ENCODE measurements at regions not wholly inside any gene's neighbourhood (a gene's known extent, or its start where the extent isn't known, plus 50 kb on each side); places are given as distances from the start of the nearest gene placed in this dataset.

GRCh38 chr12:92991134-92991533 lies 62.0 kb upstream of the EEA1 start:
- Histone ChIP-seq H3K9ac (ENCODE audit: low read length) (no peak overlapping the region), H3K4me3 (ENCODE audit: low read length) (no peak overlapping the region), H3K79me2 (replicated peaks; ENCODE audit: insufficient read depth, low read length) (no peaks in the 10 kb centered on the region), H3K36me3 (ENCODE audit: insufficient read depth, low read length) (no peaks in the 10 kb centered on the region), H3K9me2 (ENCODE audit: insufficient read depth, low read length) (no peaks in the 10 kb centered on the region), H3K27ac (ENCODE audit: low read length) (no peak overlapping the region), H2AFZ (ENCODE audit: low read depth, low read length) (no peak overlapping the region), H3K27me3 (ENCODE audit: insufficient read depth, low read depth, low read length) (no peaks in the 10 kb centered on the region), H3K9me3 (ENCODE audit: low read length) (peaks cover 4% of the 10 kb centered on the region), H4K20me1 (ENCODE audit: insufficient read depth) (no peaks in the 10 kb centered on the region), H3F3A (ENCODE audit: insufficient read depth, low read length, poor library complexity, severe bottlenecking) (no peaks in the 10 kb centered on the region), H3K4me2 (ENCODE audit: low read length) (no peak overlapping the region)
- no peak for TF ChIP-seq EP300 (conservative IDR thresholded peaks at IDR 0.05; ENCODE audit: poor library complexity, severe bottlenecking)
- TF ChIP-seq SMC3 (conservative IDR thresholded peaks at IDR 0.05; ENCODE audit: poor library complexity): no peak
- TF ChIP-seq RAD21 (conservative IDR thresholded peaks at IDR 0.05): no peak
- no peak for TF ChIP-seq CTCF (IDR thresholded peaks at IDR 0.05; ENCODE audit: poor library complexity, severe bottlenecking)
- no peak for TF ChIP-seq REST (IDR thresholded peaks at IDR 0.05; ENCODE audit: borderline replicate concordance)
- TF ChIP-seq MXI1 (conservative IDR thresholded peaks at IDR 0.05; ENCODE audit: poor library complexity, severe bottlenecking): no peak

- H3K4me2 ChIP-seq (ENCODE audit: low read length): no peak overlapping the region
- H3K36me3 ChIP-seq (ENCODE audit: insufficient read depth, low read length): no peaks in the 10 kb centered on the region
- H3K9ac ChIP-seq (ENCODE audit: low read length): no peak overlapping the region
- TF ChIP-seq SMC3 (conservative IDR thresholded peaks at IDR 0.05; ENCODE audit: poor library complexity) (no peak), REST (IDR thresholded peaks at IDR 0.05; ENCODE audit: borderline replicate concordance) (no peak), TAF1 (IDR thresholded peaks at IDR 0.05; ENCODE audit: low read depth) (no peak), EZH2 (IDR thresholded peaks at IDR 0.05; ENCODE audit: borderline replicate concordance, insufficient read depth, low read length, poor library complexity, severe bottlenecking) (no peak), MXI1 (conservative IDR thresholded peaks at IDR 0.05; ENCODE audit: poor library complexity, severe bottlenecking) (no peak), EP300 (conservative IDR thresholded peaks at IDR 0.05; ENCODE audit: poor library complexity, severe bottlenecking) (no peak), CTCF (IDR thresholded peaks at IDR 0.05; ENCODE audit: poor library complexity, severe bottlenecking) (no peak)
- no peaks in the 10 kb centered on the region for H4K20me1 ChIP-seq (ENCODE audit: insufficient read depth)
- no peaks in the 10 kb centered on the region for H3K27me3 ChIP-seq (ENCODE audit: insufficient read depth, low read depth, low read length)
- no peak overlapping the region for H3K27ac ChIP-seq (ENCODE audit: low read length)
- H3K4me3 ChIP-seq (ENCODE audit: low read length): no peak overlapping the region
- peaks cover 4% of the 10 kb centered on the region for H3K9me3 ChIP-seq (ENCODE audit: low read length)
- H3K9me2 ChIP-seq (ENCODE audit: insufficient read depth, low read length): no peaks in the 10 kb centered on the region
- no peak overlapping the region for H2AFZ ChIP-seq (ENCODE audit: low read depth, low read length)
- no peaks in the 10 kb centered on the region for H3F3A ChIP-seq (ENCODE audit: insufficient read depth, low read length, poor library complexity, severe bottlenecking)
- no peaks in the 10 kb centered on the region for H3K79me2 ChIP-seq (replicated peaks; ENCODE audit: insufficient read depth, low read length)
These were observed 62.9 kb upstream of the EEA1 start for GRCh38 chr12:92992041-92992440.

Measured in neural cell (in vitro differentiated cells).